Natural killer cell (primary cell): ENCODE measurements at regions not wholly inside any gene's neighbourhood (a gene's known extent, or its start where the extent isn't known, plus 50 kb on each side); places are given as distances from the start of the nearest gene placed in this dataset.
A peak's percentile ranks its signal among the peaks of the same experiment; 100 is the strongest.

ENCODE experiments used
- ATAC-seq, 3 donors: fragments of 150-1000 bp in 2 of 3; fragments of 200-7000 bp in 1 of 3; cut with Tn5 transposase; 1 replicate in 1 of 3; 2 replicates in 2 of 3; pipeline ENCODE4 v1.10.0; 2021; ENCODE audit warnings: mild to moderate bottlenecking in 2 of 3, moderate library complexity in 2 of 3
- DNase-seq, 2 donors: peaks; one replicate each; pipeline versions ENCODE4 v3.0.0 to v3.0.0-alpha.2; 2013 to 2021; ENCODE audit warnings: mixed read lengths in 1 of 2
- H3K27ac ChIP-seq: one replicate; pipeline ENCODE4 v1.5.1; 2013; ENCODE audit warnings: mild to moderate bottlenecking, low read length
- H3K27me3 ChIP-seq: one replicate; pipeline ENCODE4 v1.6.1; 2013; ENCODE audit warnings: low read length; ENCODE audit not compliant: control insufficient read depth, insufficient read depth
- H3K36me3 ChIP-seq: one replicate; pipeline ENCODE4 v1.6.1; 2013; ENCODE audit warnings: low read length; ENCODE audit not compliant: control insufficient read depth, insufficient read depth
- H3K4me1 ChIP-seq: one replicate; pipeline ENCODE4 v1.6.1; 2013; ENCODE audit warnings: low read length; ENCODE audit not compliant: control insufficient read depth, insufficient read depth
- H3K4me3 ChIP-seq: one replicate; pipeline ENCODE4 v1.5.1; 2013; ENCODE audit warnings: low read length
- H3K9me3 ChIP-seq: one replicate; pipeline ENCODE4 v1.6.1; 2013; ENCODE audit warnings: low read length; ENCODE audit not compliant: control insufficient read depth, insufficient read depth
- H3K27ac Mint-ChIP-seq, 2 donors: one replicate each; pipeline ENCODE4 v1.8.0; 2022; ENCODE audit warnings: mild to moderate bottlenecking in 2 of 2, mixed read lengths in 2 of 2, moderate library complexity in 1 of 2
- H3K27me3 Mint-ChIP-seq, 2 donors: one replicate each; pipeline ENCODE4 v1.8.0; 2022; ENCODE audit warnings: low read depth in 2 of 2, mixed read lengths in 2 of 2
- H3K36me3 Mint-ChIP-seq: one replicate; pipeline ENCODE4 v1.8.0; 2022; ENCODE audit warnings: mixed read lengths
- H3K4me1 Mint-ChIP-seq, 2 donors: one replicate each; pipeline ENCODE4 v1.8.0; 2022; ENCODE audit warnings: mixed read lengths in 2 of 2
- H3K4me3 Mint-ChIP-seq: one replicate; pipeline ENCODE4 v1.8.0; 2022; ENCODE audit warnings: mild to moderate bottlenecking, moderate library complexity, mixed read lengths
- H3K9me3 Mint-ChIP-seq, 2 donors: one replicate each; pipeline ENCODE4 v1.8.0; 2022; ENCODE audit warnings: mixed read lengths in 2 of 2
- WGBS: methylation state at CpG from one replicate; pipeline ENCODE4 v1.1.7; 2013; ENCODE audit warnings: missing lambda C conversion rate; ENCODE audit not compliant: insufficient coverage; 5-methylcytosine and 5-hydroxymethylcytosine counted together
- intact Hi-C: fragments of 100-400 bp; cut with micrococcal nuclease; formaldehyde crosslinking; loops from one replicate; pipeline ENCODE4 v1.14.2; 2022
- TF ChIP-seq, protein P1 (sequence below): fragments of 200-600 bp; IDR thresholded peaks from one replicate; pipeline ENCODE4 v1.8.0; 2022; ENCODE audit warnings: antibody characterized with exemption

DNA sequence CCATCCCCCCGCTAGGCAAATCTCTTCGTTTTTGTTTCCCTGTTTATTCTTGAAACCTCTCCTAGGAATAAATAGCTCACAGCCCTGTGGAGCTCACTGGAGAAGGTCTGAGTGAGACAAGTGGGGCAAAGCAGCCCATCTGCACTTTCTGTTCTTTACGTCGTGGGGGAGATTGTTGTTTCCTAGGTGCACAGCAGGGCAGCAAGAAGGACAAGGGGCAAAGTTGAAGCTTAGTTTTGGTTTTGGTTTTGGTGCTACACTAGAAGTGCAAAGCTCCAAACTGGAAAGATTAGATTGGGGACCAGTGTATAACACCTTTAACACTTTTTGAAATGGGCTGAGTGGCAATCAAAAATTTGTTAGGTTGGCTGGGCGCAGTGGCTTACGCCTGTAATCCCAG is 76.6 kb downstream of the GPR88 start:
- Histone ChIP-seq H3K27me3 (no peaks in the 10 kb centered on the region), H3K36me3 (no peaks in the 10 kb centered on the region), H3K4me3 (no peak overlapping the region), H3K27ac (no peak overlapping the region), H3K4me1 (peaks cover 12% of the 10 kb centered on the region), H3K9me3 (no peaks in the 10 kb centered on the region)
- TF ChIP-seq, protein P1, sequence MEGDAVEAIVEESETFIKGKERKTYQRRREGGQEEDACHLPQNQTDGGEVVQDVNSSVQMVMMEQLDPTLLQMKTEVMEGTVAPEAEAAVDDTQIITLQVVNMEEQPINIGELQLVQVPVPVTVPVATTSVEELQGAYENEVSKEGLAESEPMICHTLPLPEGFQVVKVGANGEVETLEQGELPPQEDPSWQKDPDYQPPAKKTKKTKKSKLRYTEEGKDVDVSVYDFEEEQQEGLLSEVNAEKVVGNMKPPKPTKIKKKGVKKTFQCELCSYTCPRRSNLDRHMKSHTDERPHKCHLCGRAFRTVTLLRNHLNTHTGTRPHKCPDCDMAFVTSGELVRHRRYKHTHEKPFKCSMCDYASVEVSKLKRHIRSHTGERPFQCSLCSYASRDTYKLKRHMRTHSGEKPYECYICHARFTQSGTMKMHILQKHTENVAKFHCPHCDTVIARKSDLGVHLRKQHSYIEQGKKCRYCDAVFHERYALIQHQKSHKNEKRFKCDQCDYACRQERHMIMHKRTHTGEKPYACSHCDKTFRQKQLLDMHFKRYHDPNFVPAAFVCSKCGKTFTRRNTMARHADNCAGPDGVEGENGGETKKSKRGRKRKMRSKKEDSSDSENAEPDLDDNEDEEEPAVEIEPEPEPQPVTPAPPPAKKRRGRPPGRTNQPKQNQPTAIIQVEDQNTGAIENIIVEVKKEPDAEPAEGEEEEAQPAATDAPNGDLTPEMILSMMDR = no peak
- peak in 1 of 2 donors; percentile 19 for DNase-seq
- Mint-ChIP-seq H3K9me3 (no peaks in the 10 kb centered on the region), H3K4me1 (peaks cover 6 to 17% of the 10 kb centered on the region in 2 donors), H3K27me3 (peaks cover 0 to 6% of the 10 kb centered on the region in 2 donors), H3K36me3 (no peaks in the 10 kb centered on the region), H3K4me3 (peak overlapping the region; percentile 21), H3K27ac (peak overlapping the region in 1 of 2 donors; percentile 5)
- WGBS = 66% methylated on average over 5 of the region's 6 CpGs
- intact Hi-C loops = no loop called here
- ATAC-seq = peak; percentile 55 to 68 (median 65)

DNA sequence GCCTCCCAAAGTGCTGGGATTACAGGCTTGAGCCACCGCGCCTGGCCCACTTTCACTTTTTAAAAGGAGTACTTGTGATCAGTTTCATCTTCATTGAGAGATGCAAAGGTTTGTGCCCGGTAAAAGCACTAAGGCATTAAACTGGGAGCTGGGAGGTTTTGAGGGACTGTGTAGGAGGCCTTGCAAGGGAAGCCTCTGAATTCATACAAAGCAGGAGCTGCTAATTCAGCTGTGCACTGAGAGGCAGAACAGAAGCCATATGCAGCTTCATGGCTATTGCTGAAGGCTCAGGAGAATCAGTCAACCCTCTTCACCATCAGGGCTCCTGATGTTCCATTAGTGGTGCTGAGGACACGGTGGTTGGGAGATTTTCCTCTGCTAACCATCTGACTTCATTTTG is 77.7 kb downstream of the GPR88 start:
- ATAC-seq (no peak), DNase-seq (no peak)
- intact Hi-C loops = no loop called here
- H3K4me3 ChIP-seq = no peak overlapping the region
- TF ChIP-seq, protein P1 = no peak
- H3K4me1 Mint-ChIP-seq = peaks cover 6 to 17% of the 10 kb centered on the region in 2 donors
- H3K27ac Mint-ChIP-seq = no peak overlapping the region
- H3K9me3 Mint-ChIP-seq = no peaks in the 10 kb centered on the region
- WGBS = 98% methylated on average over 4 of the region's 4 CpGs
- no peak overlapping the region for H3K27ac ChIP-seq
- no peaks in the 10 kb centered on the region for H3K9me3 ChIP-seq
- H3K36me3 Mint-ChIP-seq = no peaks in the 10 kb centered on the region
- no peaks in the 10 kb centered on the region for H3K36me3 ChIP-seq
- H3K4me1 ChIP-seq = peaks cover 12% of the 10 kb centered on the region
- peaks cover 0 to 6% of the 10 kb centered on the region in 2 donors for H3K27me3 Mint-ChIP-seq
- no peak overlapping the region for H3K4me3 Mint-ChIP-seq
- H3K27me3 ChIP-seq = no peaks in the 10 kb centered on the region

DNA sequence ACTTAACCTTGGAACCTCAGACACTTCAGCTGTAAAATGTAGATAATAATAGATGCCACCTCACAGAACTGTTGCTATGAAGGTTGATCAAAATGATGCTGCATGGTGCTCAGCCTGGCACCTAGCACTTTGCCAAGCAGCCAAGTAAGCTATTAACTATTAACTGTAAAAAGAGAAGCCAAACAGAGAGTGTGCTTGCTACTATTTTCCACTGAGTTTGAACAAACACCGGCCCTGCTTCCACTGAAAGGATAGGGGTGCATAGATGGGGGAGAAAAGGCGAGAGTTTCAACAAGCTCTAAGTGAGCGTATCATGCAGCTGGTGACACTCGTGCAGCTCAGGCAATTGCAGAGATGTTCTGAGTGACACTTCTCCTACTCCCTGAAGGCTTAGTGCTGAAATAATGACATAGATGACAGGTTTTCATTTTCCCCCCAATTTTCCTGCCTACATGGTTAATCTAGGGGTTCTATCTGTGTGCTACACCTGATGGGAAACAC is 78.2 kb downstream of the GPR88 start:
- TF ChIP-seq, protein P1 = no peak
- Mint-ChIP-seq H3K9me3 (no peaks in the 10 kb centered on the region), H3K36me3 (no peaks in the 10 kb centered on the region), H3K4me1 (peaks cover 6 to 17% of the 10 kb centered on the region in 2 donors), H3K4me3 (no peak overlapping the region), H3K27me3 (peaks cover 0 to 6% of the 10 kb centered on the region in 2 donors), H3K27ac (no peak overlapping the region)
- ATAC-seq = no peak
- Histone ChIP-seq H3K4me3 (no peak overlapping the region), H3K27me3 (no peaks in the 10 kb centered on the region), H3K4me1 (peaks cover 12% of the 10 kb centered on the region), H3K9me3 (no peaks in the 10 kb centered on the region), H3K36me3 (no peaks in the 10 kb centered on the region), H3K27ac (no peak overlapping the region)
- intact Hi-C loops = no loop called here
- DNase-seq = no peak
- 90% methylated on average over 4 of the region's 4 CpGs for WGBS

DNA sequence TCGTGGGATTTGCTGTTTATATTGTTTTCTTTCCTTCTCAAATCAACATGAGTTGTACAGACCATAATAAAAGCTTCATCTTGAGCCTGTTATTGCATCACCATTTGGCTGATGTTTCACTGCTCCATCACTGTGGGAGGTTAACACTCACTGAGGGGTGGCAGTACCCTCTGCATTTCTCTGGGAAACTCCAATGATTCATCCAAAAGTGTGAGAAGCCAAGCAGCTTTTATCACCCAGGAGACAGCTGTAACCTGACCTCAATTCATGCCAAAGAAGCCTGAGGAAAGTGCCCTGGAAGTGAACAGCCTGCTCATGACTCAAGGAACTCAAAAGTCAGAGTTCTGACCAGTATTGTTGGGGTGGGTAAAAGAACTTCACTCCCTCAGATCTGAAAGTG is 84.1 kb downstream of the GPR88 start:
- Mint-ChIP-seq H3K4me3 (no peak overlapping the region), H3K27me3 (peaks cover 0 to 4% of the 10 kb centered on the region in 2 donors), H3K27ac (no peak overlapping the region), H3K9me3 (no peaks in the 10 kb centered on the region), H3K4me1 (no peaks in the 10 kb centered on the region), H3K36me3 (no peaks in the 10 kb centered on the region)
- DNase-seq (no peak), ATAC-seq (peak in 1 of 3 donors; percentile 40)
- no peaks in the 10 kb centered on the region for H3K4me1 ChIP-seq
- WGBS = 38% methylated on average over 1 of the region's 1 CpG
- no peak overlapping the region for H3K4me3 ChIP-seq
- H3K27me3 ChIP-seq = no peaks in the 10 kb centered on the region
- no peaks in the 10 kb centered on the region for H3K36me3 ChIP-seq
- intact Hi-C loops = no loop called here
- no peak overlapping the region for H3K27ac ChIP-seq
- H3K9me3 ChIP-seq = no peaks in the 10 kb centered on the region
- TF ChIP-seq, protein P1 = no peak
